GM18505 (cell line): ENCODE measurements at regions not wholly inside any gene's neighbourhood (a gene's known extent, or its start where the extent isn't known, plus 50 kb on each side); places are given as distances from the start of the nearest gene placed in this dataset.

Source experiments
- ATAC-seq: cut with Tn5 transposase; IDR thresholded peaks from one replicate; pipeline ENCODE4 v1.9.1; 2021; ENCODE audit not compliant: unreplicated experiment
- POLR2A ChIP-seq: IDR thresholded peaks from 4 replicates; pipeline ENCODE4 v1.6.1; 2011; ENCODE audit warnings: borderline replicate concordance; ENCODE audit not compliant: insufficient read depth, insufficient read length; ENCODE audit errors: extremely low read depth

GRCh38 chrX:20664774-20665173 lies 398.1 kb upstream of the RPS6KA3 start:
- ATAC-seq: no peak
- no peak for TF ChIP-seq POLR2A

GRCh38 chrX:20664131-20664530 lies 397.4 kb upstream of the RPS6KA3 start:
- TF ChIP-seq POLR2A: no peak
- ATAC-seq: no peak

DNA sequence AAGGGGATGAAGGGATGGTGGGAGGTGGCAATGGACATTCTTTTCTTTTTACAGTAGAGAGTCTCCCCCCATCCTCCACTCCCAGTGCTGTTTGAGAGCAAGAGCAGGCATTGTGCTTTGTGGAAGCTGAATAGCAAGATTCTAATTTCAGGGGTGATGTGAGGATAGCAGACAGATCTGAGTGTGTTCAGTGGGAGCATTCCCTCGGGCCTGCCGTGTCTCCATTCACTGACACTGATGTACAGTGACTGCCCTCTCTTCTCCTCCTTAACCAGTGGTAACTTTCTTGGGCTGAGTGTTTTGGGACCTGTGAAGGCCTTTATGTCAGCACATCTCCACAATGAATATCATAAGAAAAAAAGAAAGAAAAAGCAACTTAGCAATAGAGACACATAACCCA lies 396.6 kb upstream of the RPS6KA3 start:
- no peak for ATAC-seq

GRCh38 chrX:20656721-20657120 lies 390.0 kb upstream of the RPS6KA3 start:
- no peak for TF ChIP-seq POLR2A
- ATAC-seq: no peak

More for the DNA sequence above, 396.6 kb upstream of the RPS6KA3 start:
- no peak for TF ChIP-seq POLR2A

- ATAC-seq: no peak
- no peak for TF ChIP-seq POLR2A
Measured at GRCh38 chrX:20654596-20655106, 387.9 kb upstream of the RPS6KA3 start.

DNA sequence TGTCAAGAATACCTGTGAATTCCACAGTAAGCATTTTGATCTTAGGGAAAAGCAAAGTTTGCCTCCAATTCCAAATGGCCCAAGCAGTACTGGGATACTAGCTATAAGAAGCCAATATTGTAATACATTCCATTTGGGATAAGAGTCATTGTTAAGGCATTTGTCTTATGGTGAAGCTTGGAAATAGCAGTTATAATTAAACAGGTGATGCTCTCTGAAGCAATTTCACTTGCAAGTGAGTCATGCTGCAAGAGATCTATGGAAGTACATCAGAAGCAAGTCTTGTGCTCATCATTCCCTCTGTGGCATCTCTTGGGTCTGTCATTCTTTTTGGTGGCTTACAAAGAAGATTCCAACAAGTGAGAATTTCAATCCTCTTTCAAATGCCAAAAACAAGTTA lies 386.4 kb upstream of the RPS6KA3 start:
- no peak for TF ChIP-seq POLR2A
- ATAC-seq: no peak

GRCh38 chrX:20641954-20642353 lies 375.2 kb upstream of the RPS6KA3 start:
- no peak for ATAC-seq

GRCh38 chrX:20639115-20639514 lies 372.4 kb upstream of the RPS6KA3 start:
- no peak for ATAC-seq
- no peak for TF ChIP-seq POLR2A

More at GRCh38 chrX:20641954-20642353, 375.2 kb upstream of the RPS6KA3 start:
- TF ChIP-seq POLR2A: no peak

DNA sequence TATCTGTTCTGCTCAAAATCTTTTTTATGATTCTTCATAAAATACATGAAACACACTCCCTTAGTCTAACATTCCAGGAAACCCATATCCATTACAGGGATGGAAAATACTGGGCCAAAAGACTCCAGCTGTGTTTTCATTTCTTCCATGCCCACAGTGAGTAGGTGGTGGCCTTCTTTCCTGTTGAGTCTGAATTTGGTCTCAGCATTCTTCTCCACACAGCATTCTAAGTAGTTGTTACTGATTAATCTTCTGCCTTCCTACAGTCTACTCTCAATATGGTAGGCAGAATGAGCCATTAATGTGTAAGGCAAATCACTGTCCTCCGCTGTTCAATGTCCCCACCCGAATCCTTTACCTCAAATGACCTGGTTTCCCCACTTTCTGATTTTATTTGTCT lies 370.6 kb upstream of the RPS6KA3 start:
- TF ChIP-seq POLR2A: no peak
- no peak for ATAC-seq

DNA sequence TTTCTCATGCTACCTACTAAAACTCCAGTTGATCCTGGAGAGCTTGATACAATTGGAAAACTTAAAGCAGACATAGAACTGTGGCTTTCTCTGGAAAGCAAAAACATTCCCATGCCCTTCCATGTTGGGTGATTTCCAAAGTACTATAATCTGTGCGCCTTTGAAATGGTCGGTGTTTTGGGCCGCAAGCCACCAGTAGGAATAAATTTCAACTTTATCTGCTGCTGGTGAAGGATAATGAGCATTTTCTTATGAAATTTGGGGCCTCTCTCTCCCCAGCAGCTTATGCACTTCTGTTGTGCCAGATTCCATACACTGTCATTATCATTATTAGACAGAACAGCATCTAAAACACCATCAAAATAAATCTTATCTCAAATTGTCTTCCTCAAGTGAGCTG lies 366.7 kb upstream of the RPS6KA3 start:
- no peak for TF ChIP-seq POLR2A
- ATAC-seq: no peak

DNA sequence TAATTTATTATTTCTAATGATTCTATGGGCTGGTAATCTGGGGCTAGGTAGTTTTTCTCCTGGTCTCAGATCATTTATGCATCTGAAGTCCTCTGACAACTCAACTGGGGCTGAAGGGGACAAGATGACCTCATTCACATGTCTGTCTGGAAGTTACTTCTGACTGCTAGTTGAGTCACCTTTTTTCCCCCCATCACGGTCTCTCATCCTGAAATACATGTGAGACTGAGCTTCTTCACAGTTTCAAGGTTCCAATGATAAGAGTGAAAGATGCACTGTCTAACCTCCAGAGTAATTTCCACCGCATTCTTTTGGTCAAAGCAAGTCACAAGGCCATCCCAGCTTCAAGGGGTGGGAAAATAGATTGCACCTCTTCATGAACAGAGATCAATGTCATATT lies 356.7 kb upstream of the RPS6KA3 start:
- no peak for TF ChIP-seq POLR2A
- no peak for ATAC-seq

DNA sequence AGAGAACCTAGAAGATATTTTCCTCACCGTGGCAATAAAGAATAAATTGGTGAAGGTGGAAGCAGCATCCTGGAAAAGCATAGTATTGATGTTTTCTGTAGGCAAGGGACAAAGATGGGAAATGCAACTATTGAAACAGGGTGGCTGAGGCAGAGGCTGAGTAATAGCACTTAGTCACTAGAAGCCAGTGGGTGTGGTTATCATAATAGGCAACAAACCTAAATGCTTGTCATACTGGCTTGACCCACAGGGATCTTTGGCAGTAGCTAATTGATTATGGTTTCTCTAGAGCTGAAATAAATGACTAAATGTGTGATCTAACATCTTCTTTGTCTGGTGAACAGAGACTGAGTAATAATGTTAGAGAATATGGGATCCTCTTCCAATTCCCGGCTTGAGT lies 353.6 kb upstream of the RPS6KA3 start:
- no peak for ATAC-seq
- TF ChIP-seq POLR2A: no peak

- no peak for ATAC-seq
Measured at GRCh38 chrX:20609916-20610415, 343.3 kb upstream of the RPS6KA3 start.

GRCh38 chrX:20606831-20607230 lies 340.1 kb upstream of the RPS6KA3 start:
- no peak for TF ChIP-seq POLR2A
- ATAC-seq: no peak

More at GRCh38 chrX:20609916-20610415, 343.3 kb upstream of the RPS6KA3 start:
- no peak for TF ChIP-seq POLR2A

- TF ChIP-seq POLR2A: no peak
Measured at GRCh38 chrX:20596856-20597255, 330.1 kb upstream of the RPS6KA3 start.

More at GRCh38 chrX:20596856-20597255, 330.1 kb upstream of the RPS6KA3 start:
- no peak for ATAC-seq
